ENCODE measurements at regions not wholly inside any gene's neighbourhood (a gene's known extent, or its start where the extent isn't known, plus 50 kb on each side); places are given as distances from the start of the nearest gene placed in this dataset.

GRCh38 chr18:22836932-22837331, 96.2 kb upstream of the RBBP8 start:
- no peak for TF ChIP-seq GABPA (IDR thresholded peaks at IDR 0.05; ENCODE audit: low read depth)
- no peak for TF ChIP-seq POLR2AphosphoS5 (IDR thresholded peaks at IDR 0.05; ENCODE audit: low read depth)
- TF ChIP-seq, protein P1, sequence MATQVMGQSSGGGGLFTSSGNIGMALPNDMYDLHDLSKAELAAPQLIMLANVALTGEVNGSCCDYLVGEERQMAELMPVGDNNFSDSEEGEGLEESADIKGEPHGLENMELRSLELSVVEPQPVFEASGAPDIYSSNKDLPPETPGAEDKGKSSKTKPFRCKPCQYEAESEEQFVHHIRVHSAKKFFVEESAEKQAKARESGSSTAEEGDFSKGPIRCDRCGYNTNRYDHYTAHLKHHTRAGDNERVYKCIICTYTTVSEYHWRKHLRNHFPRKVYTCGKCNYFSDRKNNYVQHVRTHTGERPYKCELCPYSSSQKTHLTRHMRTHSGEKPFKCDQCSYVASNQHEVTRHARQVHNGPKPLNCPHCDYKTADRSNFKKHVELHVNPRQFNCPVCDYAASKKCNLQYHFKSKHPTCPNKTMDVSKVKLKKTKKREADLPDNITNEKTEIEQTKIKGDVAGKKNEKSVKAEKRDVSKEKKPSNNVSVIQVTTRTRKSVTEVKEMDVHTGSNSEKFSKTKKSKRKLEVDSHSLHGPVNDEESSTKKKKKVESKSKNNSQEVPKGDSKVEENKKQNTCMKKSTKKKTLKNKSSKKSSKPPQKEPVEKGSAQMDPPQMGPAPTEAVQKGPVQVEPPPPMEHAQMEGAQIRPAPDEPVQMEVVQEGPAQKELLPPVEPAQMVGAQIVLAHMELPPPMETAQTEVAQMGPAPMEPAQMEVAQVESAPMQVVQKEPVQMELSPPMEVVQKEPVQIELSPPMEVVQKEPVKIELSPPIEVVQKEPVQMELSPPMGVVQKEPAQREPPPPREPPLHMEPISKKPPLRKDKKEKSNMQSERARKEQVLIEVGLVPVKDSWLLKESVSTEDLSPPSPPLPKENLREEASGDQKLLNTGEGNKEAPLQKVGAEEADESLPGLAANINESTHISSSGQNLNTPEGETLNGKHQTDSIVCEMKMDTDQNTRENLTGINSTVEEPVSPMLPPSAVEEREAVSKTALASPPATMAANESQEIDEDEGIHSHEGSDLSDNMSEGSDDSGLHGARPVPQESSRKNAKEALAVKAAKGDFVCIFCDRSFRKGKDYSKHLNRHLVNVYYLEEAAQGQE (IDR thresholded peaks at IDR 0.05; ENCODE audit: insufficient replicate concordance, low read depth) = no peak
- TF ChIP-seq, protein P2, sequence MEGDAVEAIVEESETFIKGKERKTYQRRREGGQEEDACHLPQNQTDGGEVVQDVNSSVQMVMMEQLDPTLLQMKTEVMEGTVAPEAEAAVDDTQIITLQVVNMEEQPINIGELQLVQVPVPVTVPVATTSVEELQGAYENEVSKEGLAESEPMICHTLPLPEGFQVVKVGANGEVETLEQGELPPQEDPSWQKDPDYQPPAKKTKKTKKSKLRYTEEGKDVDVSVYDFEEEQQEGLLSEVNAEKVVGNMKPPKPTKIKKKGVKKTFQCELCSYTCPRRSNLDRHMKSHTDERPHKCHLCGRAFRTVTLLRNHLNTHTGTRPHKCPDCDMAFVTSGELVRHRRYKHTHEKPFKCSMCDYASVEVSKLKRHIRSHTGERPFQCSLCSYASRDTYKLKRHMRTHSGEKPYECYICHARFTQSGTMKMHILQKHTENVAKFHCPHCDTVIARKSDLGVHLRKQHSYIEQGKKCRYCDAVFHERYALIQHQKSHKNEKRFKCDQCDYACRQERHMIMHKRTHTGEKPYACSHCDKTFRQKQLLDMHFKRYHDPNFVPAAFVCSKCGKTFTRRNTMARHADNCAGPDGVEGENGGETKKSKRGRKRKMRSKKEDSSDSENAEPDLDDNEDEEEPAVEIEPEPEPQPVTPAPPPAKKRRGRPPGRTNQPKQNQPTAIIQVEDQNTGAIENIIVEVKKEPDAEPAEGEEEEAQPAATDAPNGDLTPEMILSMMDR (IDR thresholded peaks at IDR 0.05; ENCODE audit: insufficient read depth, low read length) = no peak
- TF ChIP-seq SPI1 (IDR thresholded peaks at IDR 0.05; ENCODE audit: borderline replicate concordance, low read depth) = no peak
- no peak for DNase-seq (ENCODE audit: low read depth in 1 of 2, low spot score in 1 of 2)
- Histone ChIP-seq H3K27ac (replicated peaks) (no peak overlapping the region), H3K27me3 (ENCODE audit: insufficient read depth, poor library complexity, severe bottlenecking) (no peaks in the 10 kb centered on the region), H3K4me3 (replicated peaks; ENCODE audit: insufficient read depth, low read length) (no peak overlapping the region)

DNA sequence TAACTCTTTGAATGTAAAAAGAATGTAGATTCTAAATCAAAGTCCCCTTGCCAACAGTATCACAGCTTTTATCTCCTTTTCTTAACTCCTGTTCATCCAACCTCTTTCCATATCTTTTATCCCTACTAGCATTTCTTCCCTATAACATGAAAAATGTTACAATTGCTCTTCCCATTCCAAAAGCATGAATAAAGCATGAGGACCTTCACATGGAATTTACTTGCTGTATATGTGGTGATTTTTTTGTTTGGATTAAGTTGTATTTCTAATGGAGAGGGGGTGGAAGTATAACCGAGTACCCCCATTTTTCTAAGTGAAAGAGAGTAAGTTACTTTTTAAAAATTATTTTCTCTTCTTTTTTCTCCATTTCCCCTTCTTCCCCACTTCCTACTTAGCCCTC, 94.9 kb upstream of the RBBP8 start:
- Histone ChIP-seq H3K4me3 (replicated peaks; ENCODE audit: insufficient read depth, low read length) (no peak overlapping the region), H3K27ac (replicated peaks) (no peak overlapping the region), H3K27me3 (ENCODE audit: insufficient read depth, poor library complexity, severe bottlenecking) (no peaks in the 10 kb centered on the region)
- DNase-seq (ENCODE audit: low read depth in 1 of 2, low spot score in 1 of 2) = no peak
- no peak for TF ChIP-seq SPI1 (IDR thresholded peaks at IDR 0.05; ENCODE audit: borderline replicate concordance, low read depth)
- TF ChIP-seq, protein P2 (IDR thresholded peaks at IDR 0.05; ENCODE audit: insufficient read depth, low read length) = no peak

DNA sequence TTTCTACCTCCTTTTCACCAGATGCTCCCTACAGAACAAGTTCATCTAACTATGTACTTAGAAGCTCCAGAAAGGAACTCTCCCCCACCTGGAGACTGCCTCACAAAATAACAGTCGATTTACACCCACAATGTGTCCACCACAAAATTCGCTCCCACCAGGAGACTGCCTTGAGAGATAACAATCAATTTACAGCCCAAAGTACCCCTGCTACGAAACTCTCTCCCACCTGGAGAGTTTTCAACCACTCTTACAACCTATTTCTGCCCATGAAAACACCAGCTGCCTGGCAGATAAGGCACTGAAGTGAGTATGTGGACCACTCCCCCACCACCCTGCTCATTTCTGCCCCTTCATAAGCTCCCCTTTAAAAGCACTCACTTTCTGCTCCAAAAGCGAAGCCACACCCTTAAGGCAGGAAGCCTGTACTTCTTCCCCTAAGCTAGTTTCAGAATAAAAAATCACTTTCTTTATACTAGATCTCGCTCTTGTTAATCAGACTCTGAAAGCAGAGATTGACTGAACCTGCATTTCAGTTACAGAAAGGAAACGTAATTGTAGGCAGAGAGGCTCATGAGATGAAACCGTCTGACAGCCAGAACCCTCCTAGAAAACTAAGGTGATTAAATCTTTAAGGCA, 94.4 kb upstream of the RBBP8 start:
- no peak for TF ChIP-seq GABPA (IDR thresholded peaks at IDR 0.05; ENCODE audit: low read depth)
- TF ChIP-seq POLR2AphosphoS5 (IDR thresholded peaks at IDR 0.05; ENCODE audit: low read depth) = no peak
- TF ChIP-seq, protein P2 (IDR thresholded peaks at IDR 0.05; ENCODE audit: insufficient read depth, low read length) = no peak
- TF ChIP-seq, protein P1 (IDR thresholded peaks at IDR 0.05; ENCODE audit: insufficient replicate concordance, low read depth) = no peak
- TF ChIP-seq SPI1 (IDR thresholded peaks at IDR 0.05; ENCODE audit: borderline replicate concordance, low read depth) = no peak
- Histone ChIP-seq H3K27ac (replicated peaks) (no peak overlapping the region), H3K4me3 (replicated peaks; ENCODE audit: insufficient read depth, low read length) (no peak overlapping the region), H3K27me3 (ENCODE audit: insufficient read depth, poor library complexity, severe bottlenecking) (no peaks in the 10 kb centered on the region)
- no peak for DNase-seq (ENCODE audit: low read depth in 1 of 2, low spot score in 1 of 2)

DNA sequence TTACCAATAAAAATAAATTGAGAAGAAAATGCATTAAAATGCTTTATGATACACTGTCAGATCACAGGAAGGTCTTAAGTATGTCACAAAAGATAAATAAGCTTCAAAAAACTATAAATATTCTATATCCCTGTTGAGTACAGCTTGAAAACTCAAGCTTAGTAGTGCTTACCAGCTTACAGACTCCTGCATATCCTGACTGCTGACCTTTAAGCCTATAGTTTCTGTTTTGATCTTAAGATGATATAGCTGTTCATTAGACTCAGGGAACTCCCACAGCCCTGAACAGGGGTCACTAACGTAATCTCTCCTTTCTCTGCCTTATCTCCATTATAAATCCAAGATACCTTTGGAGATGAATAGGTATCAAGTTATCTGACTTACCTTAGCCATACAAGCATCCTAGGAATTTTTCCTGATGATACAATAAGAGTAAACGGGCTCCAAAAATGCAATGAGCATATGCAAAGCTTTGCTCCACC, 93.7 kb upstream of the RBBP8 start:
- no peak overlapping the region for H3K27ac ChIP-seq (replicated peaks)
- DNase-seq (ENCODE audit: low read depth in 1 of 2, low spot score in 1 of 2) = no peak
- no peaks in the 10 kb centered on the region for H3K27me3 ChIP-seq (ENCODE audit: insufficient read depth, poor library complexity, severe bottlenecking)
- TF ChIP-seq POLR2AphosphoS5 (IDR thresholded peaks at IDR 0.05; ENCODE audit: low read depth) (no peak), SPI1 (IDR thresholded peaks at IDR 0.05; ENCODE audit: borderline replicate concordance, low read depth) (no peak), GABPA (IDR thresholded peaks at IDR 0.05; ENCODE audit: low read depth) (no peak)
- TF ChIP-seq, protein P2 (IDR thresholded peaks at IDR 0.05; ENCODE audit: insufficient read depth, low read length) = no peak
- TF ChIP-seq, protein P1 (IDR thresholded peaks at IDR 0.05; ENCODE audit: insufficient replicate concordance, low read depth) = no peak
- no peak overlapping the region for H3K4me3 ChIP-seq (replicated peaks; ENCODE audit: insufficient read depth, low read length)

Measured in HL-60 (cell line).